ENCODE measurements at regions not wholly inside any gene's neighbourhood (a gene's known extent, or its start where the extent isn't known, plus 50 kb on each side); places are given as distances from the start of the nearest gene placed in this dataset.

GRCh38 chr13:22700246-22700887 lies 480.4 kb upstream of the SGCG start:
- TF ChIP-seq USF2 (CRISPR knock-in tag; IDR thresholded peaks at IDR 0.05) (no peak), ZBTB1 (CRISPR knock-in tag; IDR thresholded peaks at IDR 0.05; ENCODE audit: borderline replicate concordance, low read depth) (no peak), HDGF (IDR thresholded peaks at IDR 0.05) (no peak), ZBTB49 (CRISPR knock-in tag; IDR thresholded peaks at IDR 0.05; ENCODE audit: borderline replicate concordance) (no peak), ETV6 (IDR thresholded peaks at IDR 0.05; ENCODE audit: borderline replicate concordance in 1 of 2, low read depth in 2 of 2, low read length in 1 of 2) (no peak), ETV6 (CRISPR knock-in tag; IDR thresholded peaks at IDR 0.05; ENCODE audit: borderline replicate concordance) (no peak), SRSF1 (IDR thresholded peaks at IDR 0.05; ENCODE audit: low read depth, low read length) (no peak), MXI1 (IDR thresholded peaks at IDR 0.05; ENCODE audit: low read depth, low read length) (no peak), SNRNP70 (optimal IDR thresholded peaks at IDR 0.05; ENCODE audit: low read depth, low read length) (no peak)
